K562 (cell line): ENCODE measurements at regions not wholly inside any gene's neighbourhood (a gene's known extent, or its start where the extent isn't known, plus 50 kb on each side); places are given as distances from the start of the nearest gene placed in this dataset.

Source experiments
- ARID1B ChIP-seq: fragments of 450-650 bp; IDR thresholded peaks from 2 replicates; pipeline ENCODE4 v1.6.1; 2016; ENCODE audit warnings: antibody characterized with exemption, mild to moderate bottlenecking, inconsistent platforms
- DPF2 ChIP-seq: fragments of 450-650 bp; IDR thresholded peaks from 2 replicates; pipeline ENCODE4 v1.6.1; 2016
- EP300 ChIP-seq: IDR thresholded peaks from 2 replicates; pipeline ENCODE4 v1.6.1; 2012; ENCODE audit warnings: low read length, improper control_type of control experiment
- KAT2B ChIP-seq: IDR thresholded peaks from one replicate; pipeline ENCODE4 v1.6.1; 2012; ENCODE audit warnings: low read depth, mild to moderate bottlenecking, control low read depth, inconsistent platforms, low read length, moderate library complexity
- NONO ChIP-seq, 2 experiments: fragments of 200-400 bp in 1 of 2; fragments of 450-650 bp in 1 of 2; formaldehyde crosslinking in 1 of 2; IDR thresholded peaks; 2 replicates each; pipeline ENCODE4 v1.6.1; 2017; ENCODE audit warnings: low read depth in 2 of 2, mild to moderate bottlenecking in 2 of 2, moderate library complexity in 2 of 2, low read length in 1 of 2
- PML ChIP-seq: IDR thresholded peaks from 2 replicates; pipeline ENCODE4 v1.6.1; 2012; ENCODE audit warnings: low read length, inconsistent platforms
- RBM39 ChIP-seq: fragments of 200-400 bp; formaldehyde crosslinking; optimal IDR thresholded peaks from 2 replicates; pipeline ENCODE3; 2018; ENCODE audit warnings: low read depth, low read length
- SMARCA4 ChIP-seq: fragments of 450-650 bp; IDR thresholded peaks from 2 replicates; pipeline ENCODE4 v1.6.1; 2016
- SMARCE1 ChIP-seq: fragments of 450-650 bp; IDR thresholded peaks from 2 replicates; pipeline ENCODE4 v1.7.1; 2016; ENCODE audit warnings: mild to moderate bottlenecking
- TAL1 ChIP-seq: fragments of 450-650 bp; IDR thresholded peaks from 2 replicates; pipeline ENCODE4 v1.6.1; 2016; ENCODE audit warnings: mild to moderate bottlenecking
- TCF3 ChIP-seq: sonication (generic); formaldehyde crosslinking; IDR thresholded peaks from 2 replicates; pipeline ENCODE4 v1.4.0; 2020; ENCODE audit warnings: mild to moderate bottlenecking, missing genetic modification reagents
- TEAD4 ChIP-seq, 2 experiments: sonication (generic) in 1 of 2; formaldehyde crosslinking in 1 of 2; IDR thresholded peaks; 2 replicates each; pipeline versions ENCODE4 v1.6.1 to v1.8.0; 2012 to 2022; ENCODE audit warnings: borderline replicate concordance in 1 of 2, inconsistent platforms in 1 of 2, low read length in 1 of 2, mild to moderate bottlenecking in 1 of 2, missing genetic modification reagents in 1 of 2
- ZBTB8A ChIP-seq: fragments of 450-650 bp; IDR thresholded peaks from 2 replicates; pipeline ENCODE4 v1.6.1; 2018; ENCODE audit warnings: mild to moderate bottlenecking, moderate library complexity; ENCODE audit not compliant: partially characterized antibody
- TF ChIP-seq, protein P1 (sequence below), 2 experiments: fragments of 450-650 bp in 1 of 2; sonication (generic) in 1 of 2; formaldehyde crosslinking in 1 of 2; IDR thresholded peaks; 2 replicates each; pipeline versions ENCODE4 v1.7.1 to v1.9.0; 2016 to 2022; ENCODE audit warnings: inconsistent platforms in 1 of 2, mild to moderate bottlenecking in 1 of 2, missing genetic modification reagents in 1 of 2
- TF ChIP-seq, protein P2 (sequence below): fragments of 450-650 bp; IDR thresholded peaks from 2 replicates; pipeline ENCODE4 v1.6.1; 2016
- TF ChIP-seq, protein P3 (sequence below): fragments of 250-450 bp; sonication (Bioruptor Pico); IDR thresholded peaks from 2 replicates; pipeline ENCODE4 v1.8.0; 2021; ENCODE audit warnings: borderline replicate concordance, mild to moderate bottlenecking, moderate library complexity; ENCODE audit not compliant: poor library complexity, severe bottlenecking

DNA sequence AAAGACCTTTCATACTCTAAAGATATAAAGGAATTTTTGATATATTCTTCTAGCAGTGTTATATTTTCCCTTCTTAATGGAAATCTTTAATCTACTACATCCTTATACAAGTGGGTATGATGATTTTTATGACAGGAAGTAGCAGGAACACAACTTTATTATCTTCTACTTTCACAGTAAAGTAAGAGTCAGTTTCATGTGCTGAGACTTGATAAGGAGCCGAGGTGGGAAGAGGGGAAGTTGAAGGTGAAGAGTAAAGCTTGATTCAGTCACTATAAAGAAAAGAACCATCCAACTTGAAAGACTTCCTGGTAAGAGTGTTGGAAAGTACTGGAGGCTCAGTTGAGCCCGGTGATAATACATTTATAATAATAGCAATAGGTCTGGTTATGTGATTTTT is 82.1 kb upstream of the PTH start (continued):
- TF ChIP-seq, protein P1, sequence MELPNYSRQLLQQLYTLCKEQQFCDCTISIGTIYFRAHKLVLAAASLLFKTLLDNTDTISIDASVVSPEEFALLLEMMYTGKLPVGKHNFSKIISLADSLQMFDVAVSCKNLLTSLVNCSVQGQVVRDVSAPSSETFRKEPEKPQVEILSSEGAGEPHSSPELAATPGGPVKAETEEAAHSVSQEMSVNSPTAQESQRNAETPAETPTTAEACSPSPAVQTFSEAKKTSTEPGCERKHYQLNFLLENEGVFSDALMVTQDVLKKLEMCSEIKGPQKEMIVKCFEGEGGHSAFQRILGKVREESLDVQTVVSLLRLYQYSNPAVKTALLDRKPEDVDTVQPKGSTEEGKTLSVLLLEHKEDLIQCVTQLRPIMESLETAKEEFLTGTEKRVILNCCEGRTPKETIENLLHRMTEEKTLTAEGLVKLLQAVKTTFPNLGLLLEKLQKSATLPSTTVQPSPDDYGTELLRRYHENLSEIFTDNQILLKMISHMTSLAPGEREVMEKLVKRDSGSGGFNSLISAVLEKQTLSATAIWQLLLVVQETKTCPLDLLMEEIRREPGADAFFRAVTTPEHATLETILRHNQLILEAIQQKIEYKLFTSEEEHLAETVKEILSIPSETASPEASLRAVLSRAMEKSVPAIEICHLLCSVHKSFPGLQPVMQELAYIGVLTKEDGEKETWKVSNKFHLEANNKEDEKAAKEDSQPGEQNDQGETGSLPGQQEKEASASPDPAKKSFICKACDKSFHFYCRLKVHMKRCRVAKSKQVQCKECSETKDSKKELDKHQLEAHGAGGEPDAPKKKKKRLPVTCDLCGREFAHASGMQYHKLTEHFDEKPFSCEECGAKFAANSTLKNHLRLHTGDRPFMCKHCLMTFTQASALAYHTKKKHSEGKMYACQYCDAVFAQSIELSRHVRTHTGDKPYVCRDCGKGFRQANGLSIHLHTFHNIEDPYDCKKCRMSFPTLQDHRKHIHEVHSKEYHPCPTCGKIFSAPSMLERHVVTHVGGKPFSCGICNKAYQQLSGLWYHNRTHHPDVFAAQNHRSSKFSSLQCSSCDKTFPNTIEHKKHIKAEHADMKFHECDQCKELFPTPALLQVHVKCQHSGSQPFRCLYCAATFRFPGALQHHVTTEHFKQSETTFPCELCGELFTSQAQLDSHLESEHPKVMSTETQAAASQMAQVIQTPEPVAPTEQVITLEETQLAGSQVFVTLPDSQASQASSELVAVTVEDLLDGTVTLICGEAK (IDR thresholded peaks at IDR 0.05): peak; percentile 79
- TF ChIP-seq, protein P1 (CRISPR knock-in tag; IDR thresholded peaks at IDR 0.05): no peak
- TF ChIP-seq SMARCE1: peak; percentile 53; the same call in 1 of the 2 replicates
- TF ChIP-seq RBM39: no peak
- peak; percentile 14; the same call in 1 of the 2 replicates for TF ChIP-seq TCF3
- TF ChIP-seq DPF2: peak; percentile 59
- TF ChIP-seq, protein P2, sequence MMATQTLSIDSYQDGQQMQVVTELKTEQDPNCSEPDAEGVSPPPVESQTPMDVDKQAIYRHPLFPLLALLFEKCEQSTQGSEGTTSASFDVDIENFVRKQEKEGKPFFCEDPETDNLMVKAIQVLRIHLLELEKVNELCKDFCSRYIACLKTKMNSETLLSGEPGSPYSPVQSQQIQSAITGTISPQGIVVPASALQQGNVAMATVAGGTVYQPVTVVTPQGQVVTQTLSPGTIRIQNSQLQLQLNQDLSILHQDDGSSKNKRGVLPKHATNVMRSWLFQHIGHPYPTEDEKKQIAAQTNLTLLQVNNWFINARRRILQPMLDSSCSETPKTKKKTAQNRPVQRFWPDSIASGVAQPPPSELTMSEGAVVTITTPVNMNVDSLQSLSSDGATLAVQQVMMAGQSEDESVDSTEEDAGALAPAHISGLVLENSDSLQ: no peak
- peak; percentile 78 for TF ChIP-seq SMARCA4
- peak; percentile 36; the same call in 1 of the 2 replicates for TF ChIP-seq PML
- no peak for TF ChIP-seq NONO (IDR thresholded peaks at IDR 0.05; ENCODE audit: low read depth in 2 of 2, low read length in 1 of 2)
- peak; percentile 55 for TF ChIP-seq TAL1
- TF ChIP-seq, protein P3, sequence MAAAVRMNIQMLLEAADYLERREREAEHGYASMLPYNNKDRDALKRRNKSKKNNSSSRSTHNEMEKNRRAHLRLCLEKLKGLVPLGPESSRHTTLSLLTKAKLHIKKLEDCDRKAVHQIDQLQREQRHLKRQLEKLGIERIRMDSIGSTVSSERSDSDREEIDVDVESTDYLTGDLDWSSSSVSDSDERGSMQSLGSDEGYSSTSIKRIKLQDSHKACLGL (CRISPR knock-in tag): no peak
- no peak for TF ChIP-seq ZBTB8A
- TF ChIP-seq TEAD4 (IDR thresholded peaks at IDR 0.05; ENCODE audit: low read length): peak; percentile 79; the same call in 1 of the 2 replicates
- no peak for TF ChIP-seq TEAD4 (CRISPR knock-in tag; IDR thresholded peaks at IDR 0.05; ENCODE audit: borderline replicate concordance)
- peak; percentile 54; the same call in 1 of the 2 replicates for TF ChIP-seq EP300
- peak; percentile 82 for TF ChIP-seq ARID1B
- TF ChIP-seq KAT2B: no peak
